ENCODE measurements at regions not wholly inside any gene's neighbourhood (a gene's known extent, or its start where the extent isn't known, plus 50 kb on each side); places are given as distances from the start of the nearest gene placed in this dataset.

GRCh38 chr3:18946524-18946923 is 201.8 kb upstream of the KCNH8 start:
- DNase-seq (ENCODE audit: low spot score): no peak
- in situ Hi-C loops (cut with MboI; ENCODE audit: low pct_unique_long_range_greater_than_20kb, low sequenced_read_pairs, unreplicated experiment): no loop called here
- TF ChIP-seq CTCF (IDR thresholded peaks at IDR 0.05; ENCODE audit: extremely low read depth, insufficient read depth, missing control alignments): no peak

GRCh38 chr3:18937574-18937973 is 210.7 kb upstream of the KCNH8 start:
- in situ Hi-C loops (cut with MboI; ENCODE audit: low pct_unique_long_range_greater_than_20kb, low sequenced_read_pairs, unreplicated experiment): no loop called here
- TF ChIP-seq CTCF (IDR thresholded peaks at IDR 0.05; ENCODE audit: extremely low read depth, insufficient read depth, missing control alignments): no peak
- DNase-seq (ENCODE audit: low spot score): peak; percentile 51

GRCh38 chr3:18919158-18919557 is 229.2 kb upstream of the KCNH8 start:
- in situ Hi-C loops (cut with MboI; ENCODE audit: low pct_unique_long_range_greater_than_20kb, low sequenced_read_pairs, unreplicated experiment): no loop called here
- no peak for DNase-seq (ENCODE audit: low spot score)
- no peak for TF ChIP-seq CTCF (IDR thresholded peaks at IDR 0.05; ENCODE audit: extremely low read depth, insufficient read depth, missing control alignments)

GRCh38 chr3:18917923-18918322 is 230.4 kb upstream of the KCNH8 start:
- DNase-seq (ENCODE audit: low spot score): no peak
- no peak for TF ChIP-seq CTCF (IDR thresholded peaks at IDR 0.05; ENCODE audit: extremely low read depth, insufficient read depth, missing control alignments)
- in situ Hi-C loops (cut with MboI; ENCODE audit: low pct_unique_long_range_greater_than_20kb, low sequenced_read_pairs, unreplicated experiment): no loop called here

GRCh38 chr3:18902081-18902793 is 246.1 kb upstream of the KCNH8 start:
- no peak for TF ChIP-seq CTCF (IDR thresholded peaks at IDR 0.05; ENCODE audit: extremely low read depth, insufficient read depth, missing control alignments)
- in situ Hi-C loops (cut with MboI; ENCODE audit: low pct_unique_long_range_greater_than_20kb, low sequenced_read_pairs, unreplicated experiment): no loop called here
- no peak for DNase-seq (ENCODE audit: low spot score)

GRCh38 chr3:18901571-18901970 is 246.7 kb upstream of the KCNH8 start:
- DNase-seq (ENCODE audit: low spot score): no peak
- no peak for TF ChIP-seq CTCF (IDR thresholded peaks at IDR 0.05; ENCODE audit: extremely low read depth, insufficient read depth, missing control alignments)
- in situ Hi-C loops (cut with MboI; ENCODE audit: low pct_unique_long_range_greater_than_20kb, low sequenced_read_pairs, unreplicated experiment): no loop called here

All from GM13977 (cell line).